Small intestine (tissue), 7 donors: ENCODE measurements at regions not wholly inside any gene's neighbourhood (a gene's known extent, or its start where the extent isn't known, plus 50 kb on each side); places are given as distances from the start of the nearest gene placed in this dataset.
"Not testable (repeated sequence)": the region's sequence is repeated elsewhere in the genome, so short reads cannot be mapped to it uniquely, and the experiment has no call there.

ENCODE experiments used
- DNase-seq, 2 donors: peaks; one replicate each; pipeline versions ENCODE4 v3.0.0 to v3.0.0-alpha.2; 2013
- FAIRE-seq: peaks from 2 replicates; lab custom pipeline; 2012; peaks lifted over from hg19 to GRCh38; lab: Jason Lieb, UNC
- H3K27ac ChIP-seq, 3 donors: one replicate each; pipeline ENCODE4 v1.5.1; 2013; ENCODE audit warnings: low read length in 2 of 3, mild to moderate bottlenecking in 2 of 3, control low read depth in 1 of 3, inconsistent platforms in 1 of 3, low read depth in 1 of 3, moderate library complexity in 1 of 3
- H3K27me3 ChIP-seq, 3 donors: one replicate each; pipeline ENCODE4 v1.6.1; 2013; ENCODE audit warnings: low read length in 3 of 3, inconsistent platforms in 1 of 3; ENCODE audit not compliant: control insufficient read depth in 3 of 3, insufficient read depth in 3 of 3
- H3K36me3 ChIP-seq, 3 donors: one replicate each; pipeline ENCODE4 v1.6.1; 2013; ENCODE audit warnings: low read length in 3 of 3, inconsistent platforms in 1 of 3, low read depth in 1 of 3, mild to moderate bottlenecking in 1 of 3, moderate library complexity in 1 of 3; ENCODE audit not compliant: control insufficient read depth in 3 of 3, insufficient read depth in 2 of 3
- H3K4me1 ChIP-seq, 3 donors: one replicate each; pipeline ENCODE4 v1.6.1; 2013; ENCODE audit warnings: low read length in 2 of 3, inconsistent platforms in 1 of 3, low read depth in 1 of 3, mild to moderate bottlenecking in 1 of 3, moderate library complexity in 1 of 3; ENCODE audit not compliant: control insufficient read depth in 3 of 3, insufficient read depth in 2 of 3
- H3K4me3 ChIP-seq, 3 donors: one replicate each; pipeline ENCODE4 v1.5.1; 2013; ENCODE audit warnings: low read length in 3 of 3, control low read depth in 1 of 3, inconsistent platforms in 1 of 3, low read depth in 1 of 3, mild to moderate bottlenecking in 1 of 3, moderate library complexity in 1 of 3
- H3K9me3 ChIP-seq, 2 donors: one replicate each; pipeline ENCODE4 v1.6.1; 2013; ENCODE audit warnings: low read depth in 1 of 2, low read length in 1 of 2; ENCODE audit not compliant: control insufficient read depth in 2 of 2, insufficient read depth in 1 of 2
- WGBS, 3 donors: extraction: QIAGEN DNeasy Blood & Tissue Kit; methylation state at CpG; one replicate each; pipeline ENCODE4 v1.1.7; 2013; 5-methylcytosine and 5-hydroxymethylcytosine counted together
- donor health status: healthy with polysubstance abuse.
- donor health status: control.
- donor health status: control.
- donor health status: Bipolar disorder and iron deficiency.
- donor health status: healthy.

DNA sequence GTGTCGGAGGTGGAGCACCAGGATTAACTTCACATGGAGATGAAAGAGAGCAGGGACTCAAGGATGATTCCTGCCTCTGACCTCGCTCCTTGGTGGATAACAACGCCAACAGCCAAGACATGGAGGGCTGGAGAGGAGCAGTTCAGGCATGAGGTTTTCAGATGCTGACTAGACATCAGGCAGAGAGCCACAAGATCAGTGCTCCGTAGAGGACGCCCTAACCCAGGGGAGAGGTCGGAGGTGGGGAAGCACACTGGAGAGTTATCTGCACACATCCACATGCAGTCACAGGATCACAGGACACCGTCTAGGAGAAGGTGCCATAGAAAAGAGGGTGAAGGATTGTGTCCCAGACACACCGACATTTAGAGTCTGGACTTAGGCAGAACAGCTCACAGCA is 344.3 kb downstream of the EIPR1 start:
- no peaks in the 10 kb centered on the region for H3K27me3 ChIP-seq
- H3K36me3 ChIP-seq, result no peaks in the 10 kb centered on the region
- no peak for FAIRE-seq
- WGBS, 3 donors, result 78 to 88% (median 83%) methylated on average over 8 of the region's 8 CpGs
- H3K4me3 ChIP-seq, result no peak overlapping the region
- H3K9me3 ChIP-seq, result no peaks in the 10 kb centered on the region
- no peaks in the 10 kb centered on the region for H3K4me1 ChIP-seq
- DNase-seq, result no peak
- no peak overlapping the region for H3K27ac ChIP-seq

DNA sequence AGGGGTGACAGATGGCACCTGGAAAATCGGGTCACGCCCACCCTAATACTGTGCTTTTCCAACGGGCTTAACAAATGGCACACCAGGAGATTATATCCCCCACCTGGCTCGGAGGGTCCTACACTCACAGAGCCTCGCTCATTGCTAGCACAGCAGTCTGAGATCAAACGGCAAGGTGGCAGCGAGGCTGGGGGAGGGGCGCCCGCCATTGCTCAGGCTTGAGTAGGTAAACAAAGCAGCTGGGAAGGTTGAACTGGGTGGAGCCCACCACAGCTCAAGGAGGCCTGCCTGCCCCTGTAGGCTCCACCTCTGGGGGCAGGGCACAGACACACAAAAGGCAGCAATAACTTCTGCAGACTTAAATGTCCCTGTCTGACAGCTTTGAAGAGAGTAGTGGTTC is 346.8 kb downstream of the EIPR1 start:
- not testable (repeated sequence) for FAIRE-seq, H3K27ac ChIP-seq, DNase-seq, H3K27me3 ChIP-seq, H3K36me3 ChIP-seq, H3K4me1 ChIP-seq, H3K9me3 ChIP-seq, H3K4me3 ChIP-seq
- 27 to 91% (median 41%) methylated on average over 9 of the region's 9 CpGs for WGBS, 3 donors

DNA sequence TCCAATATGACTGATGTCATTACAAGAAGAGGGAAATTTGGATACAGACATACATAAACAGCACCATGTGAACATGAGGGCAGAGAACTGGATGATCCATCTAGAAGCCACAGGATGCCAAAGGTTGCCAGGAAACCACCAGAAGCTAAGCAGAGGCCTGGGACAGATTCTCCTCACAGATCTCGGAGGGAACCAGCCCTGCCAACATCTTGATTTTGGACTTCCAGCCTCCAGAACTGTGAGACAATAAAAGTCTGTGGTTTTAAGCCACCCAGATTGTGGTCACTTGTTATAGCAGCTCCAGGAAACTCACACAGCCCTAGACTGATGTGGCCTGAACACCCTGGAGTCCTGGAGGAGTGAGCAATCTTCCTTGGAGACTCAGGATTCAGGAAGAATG is 351.6 kb downstream of the EIPR1 start:
- FAIRE-seq (no peak), DNase-seq (no peak)
- 67 to 87% (median 67%) methylated on average over 1 of the region's 1 CpG for WGBS, 3 donors

DNA sequence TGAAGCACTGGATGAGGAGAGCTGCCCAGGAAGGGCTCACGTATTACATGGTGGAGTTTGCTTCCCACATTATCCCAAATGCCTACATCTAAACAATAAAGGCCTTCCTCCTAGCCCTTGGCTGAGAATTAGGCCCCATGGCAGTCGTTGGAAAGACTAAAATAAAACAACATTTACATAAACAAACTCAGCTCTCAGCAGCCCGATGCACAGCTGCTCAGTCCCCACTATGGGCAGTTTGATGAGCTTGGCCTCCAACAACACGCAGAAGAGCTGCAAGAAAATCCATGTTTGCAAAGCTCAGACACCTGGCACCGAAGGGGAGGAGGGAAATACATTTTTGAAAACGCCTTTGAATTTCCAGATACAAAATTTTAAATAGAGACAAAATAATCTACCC is 352.4 kb downstream of the EIPR1 start:
- DNase-seq (no peak), FAIRE-seq (no peak)
- Histone ChIP-seq H3K4me1 (no peaks in the 10 kb centered on the region), H3K4me3 (no peak overlapping the region), H3K27me3 (peaks cover 0 to 3% (median 0%) of the 10 kb centered on the region in 3 donors), H3K36me3 (no peaks in the 10 kb centered on the region), H3K9me3 (peaks cover 0 to 6% of the 10 kb centered on the region in 2 donors), H3K27ac (no peak overlapping the region)
- 43 to 54% (median 54%) methylated on average over 6 of the region's 6 CpGs for WGBS, 3 donors

More for the DNA sequence above, 351.6 kb downstream of the EIPR1 start:
- Histone ChIP-seq H3K27ac (no peak overlapping the region), H3K27me3 (peaks cover 0 to 3% (median 0%) of the 10 kb centered on the region in 3 donors), H3K36me3 (no peaks in the 10 kb centered on the region), H3K4me1 (no peaks in the 10 kb centered on the region), H3K9me3 (peaks cover 0 to 6% of the 10 kb centered on the region in 2 donors), H3K4me3 (no peak overlapping the region)

DNA sequence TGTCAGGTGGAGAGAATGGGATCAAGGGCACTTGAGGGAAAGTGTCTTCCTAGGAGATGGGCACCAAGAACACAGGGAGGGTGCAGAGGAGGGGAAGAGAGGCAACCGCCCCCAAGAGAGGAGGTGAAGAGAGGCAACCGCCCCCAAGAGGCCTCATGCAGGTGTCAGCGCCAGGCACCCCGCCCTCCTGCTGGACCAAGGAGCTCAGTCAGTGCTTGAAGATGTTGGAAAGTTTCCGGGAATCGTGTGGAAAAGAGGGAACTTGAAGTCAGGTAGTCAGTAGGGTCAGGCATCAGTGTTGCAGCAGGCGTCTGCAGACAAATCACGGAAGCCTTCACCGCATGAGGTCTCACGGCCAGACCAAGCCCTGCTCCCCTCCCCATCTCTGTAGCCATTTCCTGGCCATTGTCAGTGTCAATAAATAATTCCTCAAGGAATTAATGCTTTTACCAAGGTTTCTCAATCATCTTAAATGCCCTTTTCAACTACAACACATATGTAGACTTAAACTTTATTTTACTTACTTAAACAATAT is 353.1 kb downstream of the EIPR1 start:
- 85 to 90% (median 86%) methylated on average over 10 of the region's 10 CpGs for whole genome bisulfite sequencing, 3 donors
- no peaks in the 10 kb centered on the region for H3K36me3 ChIP-seq
- DNase-seq, result no peak

DNA sequence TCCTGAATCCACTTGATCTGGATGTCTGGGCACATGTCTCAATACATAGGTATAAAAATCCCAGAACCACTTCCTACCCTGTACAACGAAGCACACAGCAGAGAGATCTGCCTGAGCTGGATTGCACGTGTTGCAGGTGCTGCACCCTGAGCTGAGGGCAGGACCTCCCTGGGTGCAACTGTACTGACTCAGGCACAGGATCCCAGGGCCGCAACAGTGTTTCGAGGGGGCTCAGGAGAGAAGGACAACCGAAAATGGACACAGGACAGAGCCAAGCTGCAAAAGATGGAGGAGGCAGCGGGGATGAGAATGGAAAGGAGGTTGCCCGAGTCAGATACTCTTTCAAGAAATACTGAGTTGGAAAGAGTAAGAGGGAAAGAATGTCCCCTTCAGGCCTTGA is 354.1 kb downstream of the EIPR1 start:
- H3K9me3 ChIP-seq, result peaks cover 0 to 6% of the 10 kb centered on the region in 2 donors
- H3K4me3 ChIP-seq, result no peak overlapping the region
- FAIRE-seq (no peak), DNase-seq (no peak)
- H3K36me3 ChIP-seq, result no peaks in the 10 kb centered on the region
- no peaks in the 10 kb centered on the region for H3K4me1 ChIP-seq
- no peak overlapping the region for H3K27ac ChIP-seq
- H3K27me3 ChIP-seq, result peaks cover 0 to 3% (median 0%) of the 10 kb centered on the region in 3 donors
- 83 to 87% (median 86%) methylated on average over 7 of the region's 7 CpGs for WGBS, 3 donors

More for the DNA sequence above, 353.1 kb downstream of the EIPR1 start:
- H3K4me3 ChIP-seq, result no peak overlapping the region
- peaks cover 0 to 6% of the 10 kb centered on the region in 2 donors for H3K9me3 ChIP-seq
- no peak for FAIRE-seq
- peaks cover 0 to 3% (median 0%) of the 10 kb centered on the region in 3 donors for H3K27me3 ChIP-seq
- H3K4me1 ChIP-seq, result no peaks in the 10 kb centered on the region
- no peak overlapping the region for H3K27ac ChIP-seq

DNA sequence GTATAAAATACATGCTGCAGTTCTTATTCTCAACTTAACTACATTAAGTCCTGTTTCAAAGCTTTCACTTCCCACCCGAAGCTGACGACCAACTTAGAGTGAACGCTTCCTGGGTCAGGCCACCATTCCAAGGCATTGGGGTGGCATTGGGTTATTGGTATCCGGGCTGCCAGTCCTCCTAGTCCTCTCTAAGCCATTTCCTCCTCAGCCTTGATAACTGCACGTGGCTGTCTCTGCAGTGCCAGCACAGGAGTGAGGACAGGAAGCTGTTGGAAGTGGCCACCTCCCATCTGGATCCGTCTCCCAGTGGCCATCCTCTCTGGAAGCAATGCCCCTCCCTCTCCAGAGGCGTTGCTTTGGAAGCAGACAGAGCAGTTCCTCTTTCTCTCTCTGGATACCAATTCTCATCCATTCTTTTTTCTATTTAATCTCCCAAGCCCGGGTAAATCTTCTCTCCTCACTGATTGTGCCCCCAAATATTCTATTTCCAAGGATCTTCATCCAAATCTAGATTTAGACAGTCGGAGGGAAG is 354.7 kb downstream of the EIPR1 start:
- WGBS, 3 donors, result 68 to 73% (median 72%) methylated on average over 9 of the region's 9 CpGs
- no peaks in the 10 kb centered on the region for H3K4me1 ChIP-seq
- no peak for FAIRE-seq
- no peak for DNase-seq
- H3K27ac ChIP-seq, result no peak overlapping the region
- no peak overlapping the region for H3K4me3 ChIP-seq
- peaks cover 0 to 3% (median 0%) of the 10 kb centered on the region in 3 donors for H3K27me3 ChIP-seq
- H3K9me3 ChIP-seq, result peaks cover 0 to 6% of the 10 kb centered on the region in 2 donors
- no peaks in the 10 kb centered on the region for H3K36me3 ChIP-seq

DNA sequence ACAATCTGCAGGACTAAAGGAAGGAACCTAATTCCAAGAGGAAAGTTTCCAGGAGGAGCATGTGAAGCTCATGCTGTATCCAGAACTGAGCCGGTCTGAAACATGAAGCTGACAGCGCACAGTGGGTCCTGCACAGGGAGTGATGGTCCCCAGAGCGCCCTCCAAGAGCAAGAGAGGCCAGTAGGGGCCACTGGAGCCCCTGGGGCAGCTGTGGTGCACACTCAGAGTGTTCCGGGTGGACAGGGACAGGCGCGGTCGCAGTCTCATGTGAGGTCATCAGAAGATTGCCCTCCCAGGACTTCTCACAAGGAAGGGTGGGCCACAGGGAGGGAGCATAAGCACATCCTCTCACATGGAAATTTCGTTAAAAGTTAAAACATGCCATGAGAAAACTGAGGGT is 355.9 kb downstream of the EIPR1 start:
- no peak overlapping the region for H3K4me3 ChIP-seq
- no peak overlapping the region for H3K27ac ChIP-seq
- no peak for FAIRE-seq
- DNase-seq, result no peak
- H3K9me3 ChIP-seq, result peaks cover 0 to 3% of the 10 kb centered on the region in 2 donors
- no peaks in the 10 kb centered on the region for H3K36me3 ChIP-seq
- H3K4me1 ChIP-seq, result no peaks in the 10 kb centered on the region
- WGBS, 3 donors, result 84 to 91% (median 86%) methylated on average over 8 of the region's 8 CpGs
- peaks cover 0 to 3% (median 0%) of the 10 kb centered on the region in 3 donors for H3K27me3 ChIP-seq

DNA sequence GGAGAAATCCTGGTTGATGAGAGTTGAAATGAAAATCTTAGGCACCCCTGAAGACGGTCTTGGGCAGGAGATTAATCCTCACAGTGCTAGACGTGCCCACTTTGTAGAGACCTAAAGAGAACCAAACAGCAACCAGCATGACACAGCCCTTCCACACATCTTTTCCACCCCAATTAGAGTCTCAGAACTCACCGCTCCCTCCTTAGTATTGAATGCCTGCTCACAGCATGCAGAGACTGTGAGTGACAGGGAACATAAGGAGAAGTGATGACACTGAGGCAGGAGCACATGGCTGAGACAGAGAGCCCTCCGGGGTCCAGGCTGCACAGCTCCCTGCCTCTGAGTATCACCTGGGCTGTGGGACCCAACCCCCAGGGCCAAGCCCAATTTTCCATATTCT is 367.6 kb downstream of the EIPR1 start:
- no peaks in the 10 kb centered on the region for H3K27me3 ChIP-seq
- DNase-seq, result no peak
- peaks cover 0 to 5% of the 10 kb centered on the region in 2 donors for H3K9me3 ChIP-seq
- no peak overlapping the region for H3K27ac ChIP-seq
- H3K4me3 ChIP-seq, result no peak overlapping the region
- 66 to 86% (median 79%) methylated on average over 4 of the region's 4 CpGs for WGBS, 3 donors
- H3K36me3 ChIP-seq, result no peaks in the 10 kb centered on the region
- FAIRE-seq, result no peak
- H3K4me1 ChIP-seq, result no peaks in the 10 kb centered on the region
